Activated naive CD8-positive, alpha-beta T cell treated with anti-CD3 and anti-CD28 coated beads, Interleukin-2, amount 50 U/mL, for 24 hours (primary cell): ENCODE measurements at regions not wholly inside any gene's neighbourhood (a gene's known extent, or its start where the extent isn't known, plus 50 kb on each side); places are given as distances from the start of the nearest gene placed in this dataset.
A peak's percentile ranks its signal among the peaks of the same experiment; 100 is the strongest.

Experiments
- ATAC-seq: fragments of 150-1000 bp; cut with Tn5 transposase; one replicate; pipeline ENCODE4 v1.10.0; 2021
- DNase-seq: peaks from one replicate; pipeline ENCODE4 v3.0.0; 2021
- H3K27ac Mint-ChIP-seq: one replicate; pipeline ENCODE4 v1.8.0; 2021; ENCODE audit warnings: mild to moderate bottlenecking, mixed read lengths
- H3K27me3 Mint-ChIP-seq: one replicate; pipeline ENCODE4 v1.8.0; 2021; ENCODE audit warnings: mixed read lengths
- H3K36me3 Mint-ChIP-seq: one replicate; pipeline ENCODE4 v1.8.0; 2021; ENCODE audit warnings: low read depth, mixed read lengths
- H3K4me1 Mint-ChIP-seq: one replicate; pipeline ENCODE4 v1.8.0; 2021; ENCODE audit warnings: mixed read lengths
- H3K4me3 Mint-ChIP-seq: one replicate; pipeline ENCODE4 v1.8.0; 2021; ENCODE audit warnings: mild to moderate bottlenecking, moderate library complexity, mixed read lengths
- H3K9me3 Mint-ChIP-seq: one replicate; pipeline ENCODE4 v1.8.0; 2021; ENCODE audit warnings: mixed read lengths

GRCh38 chr6:12221856-12222255, 68.3 kb upstream of the EDN1 start:
- H3K9me3 Mint-ChIP-seq = no peaks in the 10 kb centered on the region
- no peak overlapping the region for H3K27ac Mint-ChIP-seq
- no peaks in the 10 kb centered on the region for H3K27me3 Mint-ChIP-seq
- H3K4me3 Mint-ChIP-seq = no peak overlapping the region
- DNase-seq (no peak), ATAC-seq (no peak)
- H3K36me3 Mint-ChIP-seq = no peaks in the 10 kb centered on the region
- H3K4me1 Mint-ChIP-seq = no peaks in the 10 kb centered on the region

- Mint-ChIP-seq H3K27me3 (no peaks in the 10 kb centered on the region), H3K27ac (no peak overlapping the region), H3K36me3 (no peaks in the 10 kb centered on the region), H3K9me3 (no peaks in the 10 kb centered on the region), H3K4me1 (no peaks in the 10 kb centered on the region), H3K4me3 (no peak overlapping the region)
- ATAC-seq (no peak), DNase-seq (no peak)
These were observed 67.5 kb upstream of the EDN1 start for GRCh38 chr6:12222405-12223366.

GRCh38 chr6:12223383-12223782, 66.8 kb upstream of the EDN1 start:
- H3K9me3 Mint-ChIP-seq = no peaks in the 10 kb centered on the region
- no peaks in the 10 kb centered on the region for H3K36me3 Mint-ChIP-seq
- no peak overlapping the region for H3K4me3 Mint-ChIP-seq
- no peaks in the 10 kb centered on the region for H3K27me3 Mint-ChIP-seq
- no peak for DNase-seq
- H3K27ac Mint-ChIP-seq = no peak overlapping the region
- H3K4me1 Mint-ChIP-seq = no peaks in the 10 kb centered on the region
- no peak for ATAC-seq

GRCh38 chr6:12224251-12224650, 65.9 kb upstream of the EDN1 start:
- no peak for ATAC-seq
- Mint-ChIP-seq H3K4me3 (no peak overlapping the region), H3K27me3 (no peaks in the 10 kb centered on the region), H3K27ac (no peak overlapping the region), H3K36me3 (no peaks in the 10 kb centered on the region), H3K4me1 (peaks cover 6% of the 10 kb centered on the region), H3K9me3 (no peaks in the 10 kb centered on the region)
- no peak for DNase-seq

- no peak for ATAC-seq
- Mint-ChIP-seq H3K27ac (no peak overlapping the region), H3K9me3 (no peaks in the 10 kb centered on the region), H3K36me3 (no peaks in the 10 kb centered on the region), H3K4me1 (peaks cover 38% of the 10 kb centered on the region), H3K27me3 (no peaks in the 10 kb centered on the region), H3K4me3 (no peak overlapping the region)
- DNase-seq = no peak
These were observed 61.6 kb upstream of the EDN1 start for GRCh38 chr6:12228447-12229146.

- H3K4me3 Mint-ChIP-seq = no peak overlapping the region
- DNase-seq (no peak), ATAC-seq (peak; percentile 39)
- peak overlapping the region; percentile 40 for H3K27ac Mint-ChIP-seq
- H3K9me3 Mint-ChIP-seq = no peaks in the 10 kb centered on the region
- no peaks in the 10 kb centered on the region for H3K27me3 Mint-ChIP-seq
- peaks cover 45% of the 10 kb centered on the region for H3K4me1 Mint-ChIP-seq
- H3K36me3 Mint-ChIP-seq = no peaks in the 10 kb centered on the region
These were observed 60.8 kb upstream of the EDN1 start for GRCh38 chr6:12229332-12229731.

GRCh38 chr6:12230523-12230922, 59.6 kb upstream of the EDN1 start:
- Mint-ChIP-seq H3K4me3 (no peak overlapping the region), H3K36me3 (no peaks in the 10 kb centered on the region), H3K9me3 (no peaks in the 10 kb centered on the region), H3K27ac (no peak overlapping the region), H3K4me1 (peaks cover 56% of the 10 kb centered on the region), H3K27me3 (no peaks in the 10 kb centered on the region)
- ATAC-seq = no peak
- no peak for DNase-seq

GRCh38 chr6:12232339-12232738, 57.8 kb upstream of the EDN1 start:
- H3K4me3 Mint-ChIP-seq = peak overlapping the region; percentile 8
- peak overlapping the region; percentile 39 for H3K27ac Mint-ChIP-seq
- H3K4me1 Mint-ChIP-seq = peaks cover 56% of the 10 kb centered on the region
- H3K27me3 Mint-ChIP-seq = no peaks in the 10 kb centered on the region
- DNase-seq = no peak
- no peak for ATAC-seq
- H3K36me3 Mint-ChIP-seq = no peaks in the 10 kb centered on the region
- H3K9me3 Mint-ChIP-seq = no peaks in the 10 kb centered on the region

- H3K27ac Mint-ChIP-seq = peak overlapping the region; percentile 61
- no peak for DNase-seq
- H3K4me3 Mint-ChIP-seq = no peak overlapping the region
- ATAC-seq = no peak
- no peaks in the 10 kb centered on the region for H3K9me3 Mint-ChIP-seq
- H3K36me3 Mint-ChIP-seq = no peaks in the 10 kb centered on the region
- H3K27me3 Mint-ChIP-seq = no peaks in the 10 kb centered on the region
- H3K4me1 Mint-ChIP-seq = peaks cover 57% of the 10 kb centered on the region
These were observed 57.3 kb upstream of the EDN1 start for GRCh38 chr6:12232821-12233220.

- Mint-ChIP-seq H3K9me3 (no peaks in the 10 kb centered on the region), H3K36me3 (no peaks in the 10 kb centered on the region), H3K4me3 (peak overlapping the region; percentile 23), H3K4me1 (peaks cover 64% of the 10 kb centered on the region), H3K27ac (peak overlapping the region; percentile 61), H3K27me3 (no peaks in the 10 kb centered on the region)
- ATAC-seq (peak; percentile 89), DNase-seq (no peak)
These were observed 56.2 kb upstream of the EDN1 start for GRCh38 chr6:12233693-12234571.

- Mint-ChIP-seq H3K27ac (peak overlapping the region; percentile 1), H3K4me3 (no peak overlapping the region), H3K36me3 (no peaks in the 10 kb centered on the region), H3K27me3 (peaks cover 2% of the 10 kb centered on the region), H3K4me1 (peaks cover 55% of the 10 kb centered on the region), H3K9me3 (no peaks in the 10 kb centered on the region)
- ATAC-seq (no peak), DNase-seq (no peak)
These were observed 54.8 kb upstream of the EDN1 start for GRCh38 chr6:12235341-12235740.

GRCh38 chr6:12238219-12238618, 51.9 kb upstream of the EDN1 start:
- H3K27me3 Mint-ChIP-seq = peaks cover 2% of the 10 kb centered on the region
- no peaks in the 10 kb centered on the region for H3K36me3 Mint-ChIP-seq
- H3K4me3 Mint-ChIP-seq = no peak overlapping the region
- no peaks in the 10 kb centered on the region for H3K9me3 Mint-ChIP-seq
- peak overlapping the region; percentile 81 for H3K27ac Mint-ChIP-seq
- DNase-seq = peak; percentile 39
- peaks cover 59% of the 10 kb centered on the region for H3K4me1 Mint-ChIP-seq
- ATAC-seq = peak; percentile 48
